GM04504 (cell line): ENCODE measurements at regions not wholly inside any gene's neighbourhood (a gene's known extent, or its start where the extent isn't known, plus 50 kb on each side); places are given as distances from the start of the nearest gene placed in this dataset.

ENCODE experiments used
- DNase-seq: peaks from one replicate; pipeline ENCODE4 v3.0.0-alpha.2; 2012; ENCODE audit warnings: low read depth

- no peak for DNase-seq
These were observed 251.8 kb upstream of the OPRM1 start for GRCh38 chr6:153787341-153787606.

DNA sequence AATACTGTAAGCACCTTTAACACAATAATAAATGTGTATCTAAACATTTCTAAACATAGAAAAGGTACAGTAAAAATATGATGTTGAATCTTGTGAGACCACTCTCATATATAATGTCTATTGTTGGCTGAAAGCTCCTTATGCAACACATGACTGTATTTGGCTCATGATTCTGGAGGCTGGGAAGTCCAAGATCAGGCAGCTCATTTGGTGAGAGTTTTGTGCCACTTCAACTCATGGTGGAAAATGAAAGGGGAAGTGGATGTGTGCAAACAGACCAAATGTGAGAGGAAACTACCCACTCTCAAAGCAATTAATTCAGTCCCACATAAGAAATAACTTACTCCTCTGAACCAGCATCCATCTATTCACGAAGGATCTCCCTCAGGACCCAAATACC lies 257.7 kb upstream of the OPRM1 start:
- DNase-seq = no peak

DNA sequence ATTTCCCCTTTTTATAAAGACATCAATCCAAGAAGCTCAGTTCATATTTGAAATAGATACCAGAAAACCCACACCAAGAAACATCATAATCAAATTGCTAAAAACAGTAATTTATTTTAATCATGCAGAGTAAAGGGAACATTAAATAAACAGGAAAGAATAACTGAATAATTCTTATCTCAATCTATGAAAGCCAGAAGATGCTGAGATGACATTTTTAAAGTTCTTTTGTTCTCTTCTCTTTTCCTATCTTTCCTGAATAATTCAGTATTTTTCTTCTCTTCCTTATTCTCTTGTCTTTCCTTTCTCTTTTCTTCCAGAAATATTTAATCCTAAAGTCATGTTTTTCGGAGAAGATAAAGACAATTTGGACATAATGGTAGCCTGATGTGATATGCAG lies 259.0 kb upstream of the OPRM1 start:
- no peak for DNase-seq

GRCh38 chr6:153778216-153778615 lies 260.8 kb upstream of the OPRM1 start:
- no peak for DNase-seq

GRCh38 chr6:153771577-153771976 lies 267.5 kb upstream of the OPRM1 start:
- no peak for DNase-seq

- DNase-seq = no peak
These were observed 271.9 kb upstream of the OPRM1 start for GRCh38 chr6:153767127-153767526.

GRCh38 chr6:153758516-153758915 lies 280.5 kb upstream of the OPRM1 start:
- DNase-seq = no peak

GRCh38 chr6:153735761-153736160 lies 303.3 kb upstream of the OPRM1 start:
- DNase-seq = no peak

DNA sequence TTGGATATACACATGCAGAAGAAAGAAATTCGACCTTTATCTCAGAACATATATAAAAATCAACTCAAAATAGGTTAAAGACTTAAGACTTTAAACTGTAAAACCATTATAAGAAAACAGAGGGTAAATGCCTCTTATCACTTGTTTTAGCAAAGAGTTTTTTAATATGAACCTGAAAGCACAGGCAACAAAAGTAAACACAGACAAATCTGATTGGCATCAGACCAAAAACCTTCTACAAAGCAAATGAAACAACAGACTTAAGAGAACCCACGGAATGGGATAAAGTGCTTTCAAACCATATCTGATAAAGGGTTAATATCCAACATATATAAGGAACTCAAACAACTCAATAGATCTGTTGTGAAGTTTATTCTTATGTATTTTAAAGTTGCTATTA lies 309.9 kb upstream of the OPRM1 start:
- no peak for DNase-seq

DNA sequence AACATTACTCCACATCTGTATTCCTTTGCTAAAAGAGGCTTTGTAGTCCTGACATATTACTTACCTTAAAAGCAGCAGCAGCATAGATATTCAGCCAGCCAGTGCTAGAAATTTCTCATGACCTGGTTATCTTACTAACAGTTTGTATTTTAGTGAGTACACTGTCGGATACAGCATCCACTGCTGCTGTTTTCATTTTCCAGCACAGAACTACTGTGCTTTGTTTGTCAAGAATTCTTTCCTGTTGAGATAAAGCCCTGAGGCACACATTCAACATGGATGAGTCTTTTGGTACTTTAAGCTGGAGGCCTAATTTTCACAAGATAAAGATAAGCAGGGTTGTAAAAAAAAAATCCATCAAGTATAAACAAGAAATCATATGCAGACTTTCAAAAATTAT lies 311.2 kb upstream of the OPRM1 start:
- peak; percentile 1 for DNase-seq

DNA sequence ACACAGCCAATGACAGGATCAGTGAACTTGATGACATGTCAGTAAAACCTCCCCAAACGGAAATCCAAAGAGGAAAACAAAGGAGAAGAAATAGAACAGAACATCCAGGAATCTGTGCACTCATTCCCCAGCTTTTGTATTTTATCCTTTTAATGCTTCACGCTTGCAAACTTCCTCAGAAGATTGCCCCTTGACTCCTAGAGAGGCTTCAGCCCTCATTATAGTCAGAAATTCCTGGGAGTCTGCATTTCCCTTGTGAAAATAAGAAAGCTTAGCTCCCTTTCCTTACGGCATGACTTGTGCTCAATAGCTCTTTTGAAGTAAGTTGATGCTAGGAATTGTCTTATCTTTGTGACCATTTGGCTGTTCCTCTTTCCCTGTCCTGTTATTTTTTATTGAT lies 313.6 kb upstream of the OPRM1 start:
- no peak for DNase-seq

DNA sequence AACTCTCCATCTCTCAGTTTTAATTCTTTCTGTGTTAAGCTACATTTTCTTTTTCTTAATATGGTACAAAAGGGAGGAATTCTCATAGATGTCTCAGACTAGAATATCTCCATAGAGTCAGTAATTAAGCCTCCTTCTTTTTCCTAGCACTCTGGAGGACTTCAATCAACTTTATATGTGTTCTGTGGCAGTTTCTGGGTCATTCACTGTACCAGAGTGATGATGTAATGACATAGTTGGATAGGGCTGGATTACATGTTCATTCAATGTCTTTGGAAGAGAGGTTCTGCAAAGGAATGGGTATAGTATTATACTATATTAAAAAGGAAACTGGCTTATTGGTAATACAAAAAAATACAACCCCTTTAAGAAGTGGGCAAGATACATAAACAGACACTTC lies 318.3 kb upstream of the OPRM1 start:
- DNase-seq = no peak

- no peak for DNase-seq
These were observed 333.6 kb upstream of the OPRM1 start for GRCh38 chr6:153705429-153705828.

DNA sequence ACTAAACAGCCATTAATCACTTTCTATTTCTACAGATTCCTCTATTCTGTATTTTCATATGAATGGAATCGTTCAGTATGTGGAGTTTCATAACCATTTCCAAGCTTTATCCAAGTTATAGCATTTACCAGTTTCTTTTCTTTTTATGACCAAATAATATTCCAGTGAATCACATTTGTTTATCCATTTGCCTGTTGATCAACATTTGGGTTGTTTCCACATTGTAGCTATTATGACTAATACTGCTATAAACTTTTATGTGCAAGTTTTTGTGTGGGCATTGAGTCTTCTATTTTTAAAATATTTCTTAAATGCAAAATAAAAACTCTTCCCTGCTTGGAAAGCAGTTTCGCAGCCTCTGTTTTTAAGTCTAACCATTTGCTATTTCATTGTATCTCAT lies 336.4 kb upstream of the OPRM1 start:
- peak; percentile 4 for DNase-seq

DNA sequence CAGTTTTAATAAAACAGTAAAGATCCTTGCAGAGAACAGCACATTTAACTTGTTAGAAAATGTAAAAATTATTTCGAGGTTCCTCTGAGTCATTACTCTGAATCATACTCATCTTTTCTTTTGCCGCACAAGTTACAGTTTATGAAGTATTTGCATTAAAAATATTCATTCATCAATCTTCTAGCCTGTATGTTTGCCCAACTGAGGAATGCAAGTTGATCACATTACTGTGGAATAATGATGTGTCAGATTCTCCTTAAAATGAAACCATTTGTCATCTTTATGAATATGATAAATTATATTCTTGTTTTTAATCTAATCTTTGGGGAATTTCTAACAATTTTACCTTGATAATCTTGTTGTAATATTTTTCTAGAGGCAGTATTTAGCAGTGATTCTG lies 340.4 kb upstream of the OPRM1 start:
- no peak for DNase-seq

DNA sequence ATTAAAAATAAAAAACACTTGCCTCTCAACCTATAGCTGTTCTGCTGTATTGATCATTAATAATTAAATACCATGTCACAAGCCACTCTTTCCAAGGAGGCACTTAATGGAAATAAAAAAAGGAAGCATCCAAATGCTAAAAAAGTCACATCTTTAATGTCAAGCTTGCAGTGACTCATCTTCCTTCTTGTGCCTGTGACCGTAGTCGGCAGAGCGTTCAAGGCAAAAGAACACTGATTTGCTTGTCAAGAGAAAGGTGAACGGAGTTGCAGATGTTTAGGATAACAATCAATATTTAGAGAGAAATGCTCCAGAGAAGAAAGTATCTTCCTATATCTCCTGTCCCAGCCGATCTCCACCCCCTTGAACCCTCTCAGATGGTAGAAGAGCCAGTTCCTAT lies 341.0 kb upstream of the OPRM1 start:
- DNase-seq = no peak

DNA sequence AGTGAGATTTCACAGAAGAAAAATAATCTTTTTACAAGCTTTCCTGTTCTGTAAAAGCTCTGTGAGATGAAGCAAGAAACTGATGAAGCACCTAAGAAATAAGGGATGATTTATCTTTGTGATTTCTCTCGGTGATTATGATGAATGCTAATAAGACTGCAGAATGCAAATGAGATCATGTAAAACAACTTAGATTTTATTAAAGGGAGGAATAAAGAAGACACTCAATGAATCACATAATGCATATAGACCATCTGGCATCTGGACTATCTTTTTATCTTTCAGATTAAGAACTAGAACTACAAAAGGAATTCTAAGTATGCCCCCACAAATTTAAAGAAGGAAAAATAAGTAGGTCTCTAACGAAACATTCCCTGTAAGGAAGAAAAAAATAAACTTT lies 361.5 kb upstream of the OPRM1 start:
- no peak for DNase-seq

- DNase-seq = no peak
These were observed 365.3 kb upstream of the OPRM1 start for GRCh38 chr6:153673750-153674149.

- no peak for DNase-seq
These were observed 365.8 kb upstream of the OPRM1 start for GRCh38 chr6:153673225-153673624.

DNA sequence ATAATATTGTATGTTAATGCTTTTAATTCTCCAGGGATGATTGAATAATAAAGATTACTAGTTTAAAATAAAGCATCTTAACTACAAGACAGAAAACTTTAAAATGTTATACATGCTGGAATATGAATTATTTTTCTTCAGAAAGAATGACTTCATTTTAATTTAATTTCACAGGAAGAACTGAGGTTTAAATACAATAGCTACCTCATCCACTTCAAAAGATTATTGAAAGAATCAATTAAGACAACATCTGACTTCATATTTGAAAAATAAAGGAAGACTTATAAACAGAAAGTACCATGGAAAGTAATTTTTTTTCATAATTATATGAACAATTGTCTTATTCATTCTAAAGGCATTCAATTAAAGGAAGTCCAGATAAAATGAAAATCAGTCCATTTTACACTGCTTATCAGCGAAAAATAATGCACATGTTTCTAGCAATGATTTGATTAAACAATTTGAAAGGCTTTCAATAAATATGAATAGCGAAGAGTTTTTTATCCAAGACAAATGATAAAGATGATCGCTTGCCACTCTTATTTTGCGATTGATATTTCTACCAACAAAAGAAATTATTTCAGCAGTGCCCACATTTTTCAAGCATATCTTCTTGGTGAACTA lies 368.5 kb upstream of the OPRM1 start:
- DNase-seq = no peak

DNA sequence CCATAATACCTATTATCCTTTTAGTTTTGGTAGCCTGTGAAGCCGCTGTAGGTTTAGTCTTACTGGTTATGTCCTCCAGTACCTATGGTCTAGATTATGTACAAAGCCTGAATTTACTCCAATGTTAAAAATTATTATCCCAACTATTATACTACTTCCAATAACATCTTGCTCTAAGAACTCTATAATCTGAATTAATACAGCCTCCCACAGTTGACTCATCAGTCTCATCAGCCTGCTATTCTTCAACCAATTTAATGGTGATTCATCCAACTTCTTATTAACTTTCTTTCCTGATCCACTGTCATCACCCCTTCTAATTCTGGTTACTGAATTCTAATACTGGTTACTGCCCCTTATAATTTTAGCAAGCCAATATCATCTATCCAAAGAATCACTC lies 370.3 kb upstream of the OPRM1 start:
- no peak for DNase-seq

GRCh38 chr6:153662982-153663381 lies 376.1 kb upstream of the OPRM1 start:
- no peak for DNase-seq

DNA sequence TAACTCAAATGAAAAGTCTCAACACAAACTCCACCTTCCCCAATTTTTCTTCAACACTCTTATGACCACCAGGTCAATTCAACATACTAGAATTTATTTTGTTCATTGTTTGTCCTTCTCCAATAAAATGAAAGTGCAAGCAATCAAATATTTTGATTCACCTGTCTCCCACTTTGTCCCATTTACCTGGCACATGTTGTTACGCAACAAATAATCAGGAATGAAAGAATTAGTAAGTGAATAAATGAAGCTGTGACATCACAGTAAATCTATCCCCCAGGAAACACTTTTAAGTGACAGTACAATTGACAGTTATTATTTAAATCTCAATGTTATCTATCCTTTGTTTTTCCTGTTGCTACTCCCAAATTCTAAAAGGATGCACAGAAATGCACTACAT lies 393.7 kb upstream of the OPRM1 start:
- DNase-seq = no peak

GRCh38 chr6:153644000-153644399 lies 395.0 kb upstream of the OPRM1 start:
- no peak for DNase-seq

DNA sequence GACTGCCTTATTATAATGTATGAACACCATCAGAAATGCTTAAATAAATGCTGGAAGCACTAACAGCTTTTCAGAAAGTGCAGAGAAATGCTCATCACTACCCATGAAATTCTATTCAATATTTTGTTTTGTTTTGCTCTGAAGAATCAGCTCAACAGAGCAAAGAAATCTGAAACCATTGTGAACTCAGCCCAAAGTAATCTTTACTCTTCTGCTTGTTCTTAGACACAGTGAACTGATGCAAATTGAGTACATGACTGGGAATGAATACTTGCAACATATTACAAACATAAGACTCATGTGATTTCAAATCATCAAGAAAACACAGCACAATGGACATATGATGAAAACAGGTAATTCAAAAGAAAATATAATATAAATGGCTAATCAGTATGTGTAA lies 404.6 kb upstream of the OPRM1 start:
- DNase-seq = no peak
